ENCODE measurements at regions not wholly inside any gene's neighbourhood (a gene's known extent, or its start where the extent isn't known, plus 50 kb on each side); places are given as distances from the start of the nearest gene placed in this dataset.

DNA sequence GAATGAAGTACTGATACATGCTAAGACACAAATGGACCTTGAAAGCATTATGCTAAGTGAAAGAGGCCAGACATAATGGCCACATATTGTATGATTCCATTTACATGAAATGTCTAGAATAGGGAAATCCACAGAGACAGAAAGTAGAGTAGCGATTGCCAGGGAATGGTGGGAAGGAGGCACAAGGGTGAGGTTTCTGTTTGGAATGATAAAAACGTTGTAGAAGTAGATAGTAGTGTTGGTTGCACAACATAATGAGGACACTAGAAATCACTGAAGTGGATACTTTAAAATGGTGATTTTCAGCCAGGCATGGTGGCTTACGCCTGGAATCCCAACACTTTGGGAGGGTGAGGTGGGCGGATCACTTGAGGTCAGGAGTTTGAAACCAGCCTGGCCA is 97.6 kb upstream of the VANGL1 start:
- Histone ChIP-seq H2BK5ac (ENCODE audit: low read depth, low read length, poor library complexity, severe bottlenecking) (peak overlapping the region; percentile 70), H2BK20ac (ENCODE audit: low read depth, low read length) (peak overlapping the region; percentile 74; the same call in 1 of the 2 replicates), H3K79me1 (ENCODE audit: low read depth in 1 of 2, low read length in 2 of 2) (0 out of 4 replicates have a peak, but pooled peaks cover 0 to 3% of the 10 kb centered on the region in 2 experiments), H3K23ac (ENCODE audit: low read depth, low read length) (0 out of 2 replicates have a peak overlapping the region, but pooled peaks have one; percentile 65), H2AFZ (replicated peaks; ENCODE audit: low read length, poor library complexity) (no peak overlapping the region), H2BK15ac (ENCODE audit: low read depth, low read length) (0 out of 3 replicates have a peak overlapping the region, but pooled peaks have one; percentile 1), H4K8ac (ENCODE audit: low read depth in 2 of 2, low read length in 2 of 2) (no peak overlapping the region; a peak in 1 of 4 replicates), H4K20me1 (ENCODE audit: insufficient read depth, low read length) (no peaks in the 10 kb centered on the region), H3K4me1 (ENCODE audit: control insufficient read depth, insufficient read depth, low read length) (peaks cover 15% of the 10 kb centered on the region), H3K18ac (ENCODE audit: low read depth, low read length) (no peak overlapping the region), H3K4me2 (ENCODE audit: low read depth, low read length) (no peak overlapping the region), H4K5ac (ENCODE audit: low read depth, low read length) (no peak overlapping the region), H3K27me3 (ENCODE audit: control insufficient read depth, insufficient read depth, low read length) (no peaks in the 10 kb centered on the region), H3K4ac (ENCODE audit: low read depth, low read length) (peak overlapping the region; percentile 70), H4K91ac (ENCODE audit: insufficient read depth, low read depth, low read length) (no peak overlapping the region), H3K4me3 (ENCODE audit: insufficient read depth, low read depth, low read length) (no peak overlapping the region), H3K9ac (ENCODE audit: low read depth, low read length) (no peak overlapping the region), H3K14ac (replicated peaks; ENCODE audit: low read depth, low read length) (peak overlapping the region; percentile 45; the same call in 1 of the 2 replicates), H3K9me1 (ENCODE audit: insufficient read depth, low read length) (peaks cover 14% of the 10 kb centered on the region), H3K56ac (ENCODE audit: extremely low read depth, insufficient read depth, low read length) (no peak overlapping the region), H2AK5ac (ENCODE audit: low read depth, low read length) (no peak overlapping the region), H2BK120ac (ENCODE audit: low read depth, low read length) (peak overlapping the region; percentile 64; the same call in 1 of the 2 replicates), H3K27ac (ENCODE audit: insufficient read depth, low read length) (no peak overlapping the region), H3K9me3 (ENCODE audit: control insufficient read depth, insufficient read depth, low read length) (no peaks in the 10 kb centered on the region), H2AK9ac (replicated peaks; ENCODE audit: low read depth, low read length, poor library complexity) (no peak overlapping the region), H3K36me3 (ENCODE audit: control insufficient read depth, insufficient read depth, low read length) (no peaks in the 10 kb centered on the region)
- intact Hi-C loops (cut with micrococcal nuclease), result loop anchor here (10.0 kb wide), 1 partner anchor 289 kb away; no protein-coding TSS in a partner anchor
- DNase-seq, result peak; percentile 62
- dilution Hi-C loops (cut with HindIII; ENCODE audit: low sequenced_read_pairs, unreplicated experiment), result no loop called here
- WGBS, 2 experiments (ENCODE audit: extremely low coverage in 2 of 2, insufficient read length in 1 of 2), result 43% methylated on average over 1 of the region's 4 CpGs; no CpG with 5 or more reads in 1 of the 2 experiments
- CTCF ChIA-PET, result no interaction called here
- BruUV-seq (replicated peaks), result no TSS peak
- in situ Hi-C loops (cut with MboI; ENCODE audit: low sequenced_read_pairs), result no loop called here
- no peak for ATAC-seq (ENCODE audit: low read depth)
- POLR2A ChIA-PET (ENCODE audit: unreplicated experiment), result interaction anchor here (0.6 kb wide), 1 partner anchor 21 kb away, joined by 3 read pairs; no protein-coding TSS in a partner anchor
- TF ChIP-seq POLR2A (IDR thresholded peaks at IDR 0.05; ENCODE audit: low read depth, low read length), result no peak
- TF ChIP-seq CEBPB (IDR thresholded peaks at IDR 0.05; ENCODE audit: low read depth, low read length), result peak; percentile 89

Measured in IMR-90 (cell line).